ENCODE measurements at regions not wholly inside any gene's neighbourhood (a gene's known extent, or its start where the extent isn't known, plus 50 kb on each side); places are given as distances from the start of the nearest gene placed in this dataset.

DNA sequence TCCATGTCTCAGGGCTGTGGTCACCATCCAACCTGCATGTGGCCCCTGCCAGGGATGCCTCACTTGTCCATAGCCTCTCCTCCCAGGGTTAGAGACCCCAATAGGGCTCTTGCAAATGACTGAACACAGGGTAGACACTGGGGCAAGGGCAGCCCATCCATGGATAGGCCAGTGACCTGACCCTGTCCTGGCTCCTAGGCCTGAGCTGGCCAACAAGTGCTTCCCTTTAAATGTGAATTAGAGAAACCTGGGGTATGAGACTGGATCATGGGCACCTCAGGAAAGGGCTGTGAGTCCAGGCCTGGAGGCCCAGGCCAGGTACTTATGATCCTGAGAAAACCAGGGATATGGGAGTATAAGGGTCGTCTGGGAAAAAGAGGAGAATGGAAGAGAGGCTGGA is 64.5 kb downstream of the COPS8 start:
- DNase-seq = no peak

DNA sequence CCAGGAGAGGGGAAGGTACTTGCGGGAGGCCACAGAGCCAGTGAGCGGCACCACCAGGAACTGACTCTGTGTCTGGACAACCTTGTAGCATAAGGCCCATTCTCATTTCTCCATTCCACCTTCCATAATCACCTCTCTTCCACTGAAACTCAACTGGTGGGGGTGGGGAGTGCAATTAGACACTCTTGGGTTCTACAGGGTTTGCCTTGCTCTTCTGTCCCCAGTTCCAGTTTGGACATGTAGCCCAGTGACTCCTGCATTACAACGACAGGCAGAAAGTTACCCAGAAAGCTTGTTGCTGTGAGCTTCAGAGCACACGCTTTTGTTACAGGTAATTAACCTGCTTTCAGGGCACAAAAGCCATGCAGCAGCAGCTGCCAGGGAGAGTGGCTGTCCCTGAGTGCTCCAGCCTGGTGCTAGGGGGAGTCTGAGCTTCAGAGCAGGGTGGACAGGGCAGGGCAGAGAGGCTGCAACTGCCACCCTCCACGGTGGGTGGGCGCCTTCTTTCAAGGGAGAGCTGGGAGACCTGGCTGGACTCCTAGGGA is 65.2 kb downstream of the COPS8 start:
- no peak for DNase-seq

DNA sequence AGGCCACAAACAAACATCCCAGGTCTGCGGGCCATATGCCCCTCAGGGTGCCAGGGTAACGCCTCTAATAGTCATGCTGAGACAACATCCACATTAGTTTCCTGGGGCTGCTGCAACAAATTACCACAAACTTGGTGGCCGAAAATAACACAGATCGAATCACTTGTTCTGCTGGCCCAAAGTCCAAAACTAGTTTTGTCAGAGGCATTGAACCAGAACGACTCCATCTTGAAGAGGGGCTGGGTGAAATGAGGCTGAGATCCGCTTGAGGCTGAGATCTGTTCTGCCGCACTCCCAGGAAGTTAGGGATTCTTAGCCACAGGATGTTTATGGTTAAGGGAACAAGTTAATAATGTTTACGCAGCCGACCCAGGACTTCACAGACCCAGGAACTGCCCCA is 66.7 kb downstream of the COPS8 start:
- no peak for DNase-seq

DNA sequence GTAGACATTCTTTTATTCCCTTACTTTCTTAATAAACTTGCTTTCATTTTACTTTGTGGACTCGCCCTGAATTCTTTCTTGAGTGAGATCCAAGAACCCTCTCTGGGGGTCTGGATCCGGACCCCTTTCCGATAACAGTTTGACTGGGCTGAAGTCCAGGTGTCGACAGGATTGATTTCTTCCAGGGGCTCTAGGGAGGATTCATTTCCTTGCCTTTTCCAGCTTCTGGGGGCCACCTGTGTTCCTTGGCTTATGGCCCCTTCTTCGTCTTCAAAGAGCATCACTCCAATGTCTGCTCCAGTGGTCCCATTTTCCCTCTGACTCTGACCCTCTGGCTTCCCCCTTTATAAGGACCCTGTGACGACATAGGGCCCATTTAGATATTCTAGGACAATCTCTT is 67.5 kb downstream of the COPS8 start:
- no peak for DNase-seq

DNA sequence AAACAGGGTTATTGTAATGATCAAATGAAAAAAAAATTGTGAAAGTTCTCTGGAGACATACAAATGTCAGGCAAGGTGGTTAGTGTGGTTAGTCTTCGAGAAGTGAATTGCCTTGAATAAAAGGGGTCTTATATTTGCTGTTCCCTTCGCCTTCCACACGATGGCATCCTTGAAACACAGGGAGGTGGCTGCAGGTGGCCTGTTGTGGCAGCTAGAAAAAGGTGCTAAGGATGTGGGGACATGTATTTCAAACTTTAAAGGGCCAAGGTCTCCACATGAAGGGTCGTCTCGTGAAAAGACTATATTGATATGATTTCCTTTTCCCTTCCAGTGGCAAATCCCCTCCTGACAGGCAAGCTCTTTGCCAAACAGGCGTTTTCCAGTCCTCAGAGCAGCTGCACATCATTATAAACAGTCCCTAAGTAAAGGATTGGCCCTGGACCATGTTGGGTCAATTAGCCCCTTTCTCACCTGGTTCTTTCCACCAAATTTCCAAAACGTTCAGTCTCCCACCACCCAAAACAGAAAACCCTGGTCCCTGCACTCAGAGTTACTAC is 68.5 kb downstream of the COPS8 start:
- no peak for DNase-seq

DNA sequence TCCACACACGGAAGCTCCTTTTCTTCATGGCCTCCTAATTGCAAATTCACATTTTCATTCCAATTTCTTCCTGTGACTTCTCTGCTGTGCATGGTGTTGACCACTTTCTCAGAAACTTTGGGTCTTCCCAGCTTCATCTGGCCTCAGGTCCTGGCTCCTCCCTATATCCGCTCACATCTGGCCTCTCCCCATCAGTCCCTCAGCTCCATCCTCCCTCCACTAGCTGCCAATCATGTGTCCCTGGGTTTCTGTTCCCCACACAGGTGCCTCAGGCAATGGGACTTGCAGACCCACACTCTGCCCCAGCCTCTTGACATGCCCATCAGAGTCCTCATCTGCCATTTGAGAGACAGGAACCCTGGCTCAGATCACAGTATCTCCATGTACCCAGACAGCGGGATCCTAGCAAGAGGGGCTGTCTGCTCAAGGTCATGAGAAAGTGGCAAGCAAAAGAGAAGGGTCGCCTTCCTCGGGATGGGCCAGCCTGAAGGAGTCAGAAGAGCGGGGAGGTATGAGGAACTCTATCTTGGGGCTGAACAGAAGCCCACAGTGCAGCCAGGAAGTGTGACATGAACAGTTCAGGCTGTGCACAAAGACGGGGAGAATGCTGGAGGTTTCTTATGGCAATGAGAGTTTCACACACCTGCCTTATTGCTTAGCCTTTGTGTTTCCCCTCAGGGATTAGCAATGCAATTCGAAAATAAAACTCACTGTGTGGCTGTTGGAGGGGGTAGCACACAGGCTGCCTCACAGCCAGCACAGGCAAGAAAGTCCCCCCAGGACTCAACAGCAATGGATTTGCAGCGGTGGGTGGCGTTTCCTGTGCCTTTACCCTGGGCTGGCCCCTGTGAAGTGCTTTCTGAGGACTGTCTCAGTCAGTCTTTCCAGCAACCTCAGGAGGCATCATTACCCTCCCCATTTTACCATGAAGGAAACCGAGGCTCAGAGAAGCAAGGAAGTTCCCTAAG is 69.5 kb downstream of the COPS8 start:
- DNase-seq = no peak

DNA sequence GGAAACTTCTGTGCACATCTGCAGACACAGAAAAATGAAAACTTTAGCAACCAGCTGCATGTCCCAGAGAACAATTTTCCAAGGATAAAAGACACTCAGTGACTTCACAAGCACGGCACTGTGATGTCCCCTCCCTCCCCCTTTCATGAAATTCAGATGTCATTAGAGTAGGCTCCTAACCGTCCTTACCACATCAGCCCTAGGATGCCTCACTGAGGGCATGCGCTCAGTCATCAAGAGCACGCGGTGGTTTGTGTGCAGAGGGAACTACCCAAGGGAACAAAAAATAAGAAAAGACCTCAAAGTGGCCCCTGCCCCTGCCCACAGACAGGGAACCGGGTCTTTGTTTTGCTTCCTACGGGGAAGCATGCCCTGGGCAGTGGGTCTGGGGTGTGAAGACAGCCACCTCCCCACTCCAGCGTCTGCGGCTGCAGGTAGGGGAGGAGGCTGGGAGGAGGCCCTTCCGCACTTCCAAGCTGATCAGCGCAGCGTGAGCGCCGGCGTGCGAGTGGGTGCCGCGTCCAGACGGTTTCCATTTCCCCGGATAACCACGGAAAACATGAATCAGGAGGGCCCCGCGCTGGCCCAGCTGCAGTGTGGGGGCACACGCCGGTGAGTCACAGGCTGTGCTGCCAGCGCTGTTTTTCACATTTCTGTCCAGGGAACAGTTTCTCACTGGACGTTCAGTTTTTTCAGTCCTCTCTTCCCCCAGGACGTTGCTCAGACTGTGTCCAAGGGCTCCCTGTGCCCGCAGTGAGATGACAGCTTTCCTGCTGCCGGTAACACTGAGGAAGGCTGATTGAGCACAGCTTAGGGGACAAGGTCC is 70.6 kb downstream of the COPS8 start:
- DNase-seq = no peak

DNA sequence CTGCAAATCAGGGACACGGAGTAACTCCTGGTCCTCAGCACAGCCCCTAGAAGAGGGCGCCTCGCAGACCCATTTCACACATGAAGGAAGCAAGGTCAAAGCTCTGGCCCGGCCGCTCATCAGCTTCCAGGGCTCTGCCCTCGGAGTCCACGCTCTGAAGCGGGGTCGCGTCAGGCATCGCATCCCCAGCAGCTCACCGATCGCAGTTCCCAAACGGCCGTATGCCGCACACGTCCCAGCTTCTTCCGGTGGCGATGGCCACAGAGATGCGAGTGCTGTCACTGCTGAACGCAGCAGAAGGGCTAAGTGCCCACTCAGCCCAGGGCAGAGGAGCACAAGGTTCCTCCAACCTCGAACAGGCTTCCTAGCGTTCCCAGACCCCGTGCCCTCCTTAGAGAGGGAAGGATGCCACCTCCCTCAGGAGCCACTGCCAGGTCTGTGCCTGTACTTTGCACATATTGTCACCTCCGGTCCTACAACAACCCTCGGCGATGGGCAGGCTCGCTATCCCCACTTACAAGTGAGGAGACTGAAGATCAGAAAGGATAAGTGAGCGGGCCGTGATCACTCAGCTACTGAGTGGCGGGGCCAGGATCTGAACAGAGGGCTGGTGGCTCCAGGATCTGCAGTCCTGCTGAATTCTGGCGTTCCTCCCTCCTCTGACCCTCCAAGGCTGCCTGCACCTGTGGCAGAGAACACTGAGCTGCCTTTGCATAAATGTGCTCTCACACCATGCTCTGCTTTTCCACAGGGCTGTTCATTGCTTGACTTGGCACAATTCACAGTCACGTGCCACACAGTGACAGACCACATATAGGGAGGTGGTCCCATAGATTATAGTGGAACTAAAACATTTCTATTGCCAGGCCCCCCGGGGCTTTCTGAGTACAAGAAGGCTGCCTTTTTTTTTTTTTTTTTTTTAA is 71.4 kb downstream of the COPS8 start:
- no peak for DNase-seq

DNA sequence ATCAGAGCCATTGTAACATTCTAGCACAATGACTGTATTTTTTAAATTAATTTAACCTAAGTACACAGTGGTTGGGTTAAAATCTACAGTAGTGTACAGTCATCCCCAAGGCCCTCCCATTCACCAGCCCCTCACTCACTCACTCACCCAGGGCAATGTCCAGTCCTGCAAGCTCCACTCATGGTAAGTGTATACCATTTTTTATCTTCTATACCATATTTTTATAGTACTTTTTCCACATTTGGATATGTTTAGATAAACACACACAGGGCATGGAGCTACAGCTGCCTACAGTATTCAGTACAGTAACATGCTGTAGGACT is 72.1 kb downstream of the COPS8 start:
- no peak for DNase-seq

DNA sequence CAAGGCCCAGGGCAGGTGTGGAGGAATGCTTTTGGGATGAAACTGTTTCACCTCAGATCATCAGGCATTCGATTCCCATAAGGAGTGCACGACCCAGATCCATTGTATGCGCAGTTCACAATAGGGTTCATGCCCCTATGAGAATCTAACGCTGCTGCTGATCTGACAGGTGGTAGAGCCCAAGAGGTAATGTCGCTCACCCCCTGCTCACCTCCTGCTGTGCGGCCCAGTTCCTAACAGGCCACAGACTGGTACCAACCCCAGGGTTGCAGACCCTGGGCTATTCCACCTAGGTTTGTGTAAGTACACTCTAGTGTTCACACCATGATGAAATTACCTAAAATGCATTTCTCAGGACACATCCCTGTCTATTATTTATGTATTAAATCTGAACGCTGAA is 72.5 kb downstream of the COPS8 start:
- DNase-seq = no peak

DNA sequence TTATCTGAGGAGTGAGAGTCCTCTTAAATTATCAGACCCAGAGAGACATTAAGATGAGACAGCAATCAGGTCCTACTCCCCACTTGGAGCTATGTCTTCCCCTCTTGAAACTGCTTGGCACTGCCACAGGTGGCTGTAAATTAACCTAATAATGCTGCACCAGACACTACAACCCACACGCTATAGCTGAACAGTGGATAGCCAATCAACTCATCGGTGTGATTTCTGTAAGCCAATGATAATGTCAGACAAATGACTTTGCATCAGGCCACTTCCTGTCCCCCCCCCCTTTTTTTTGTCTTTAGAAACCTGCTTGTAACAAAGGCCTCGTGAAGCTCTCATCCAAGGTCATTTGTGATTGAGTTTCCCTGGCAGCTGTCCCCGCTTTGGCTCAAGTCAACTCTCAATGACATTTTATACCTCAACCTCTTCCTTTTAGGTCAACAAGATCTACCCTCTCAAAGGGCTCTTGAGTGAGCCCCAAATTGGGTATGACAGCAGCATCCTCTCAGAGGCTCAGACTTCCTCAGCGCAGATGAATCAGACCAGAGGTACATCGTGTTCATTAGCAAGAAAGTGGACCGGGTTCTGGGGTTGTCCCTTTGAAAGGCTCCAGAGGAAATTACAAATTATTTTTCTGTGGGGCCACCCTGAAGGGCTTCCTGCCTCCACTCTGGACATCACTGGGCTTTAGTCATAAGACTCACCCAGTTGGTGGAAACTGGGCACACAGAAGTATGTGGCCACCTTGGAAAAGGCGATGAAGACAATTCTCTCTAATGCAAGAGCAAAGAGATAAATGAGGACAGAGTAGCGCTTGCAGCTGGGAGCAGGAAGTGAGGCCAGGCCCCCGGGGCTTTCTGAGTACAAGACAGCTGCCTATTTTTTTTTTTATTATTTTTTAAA is 73.6 kb downstream of the COPS8 start:
- DNase-seq = no peak

DNA sequence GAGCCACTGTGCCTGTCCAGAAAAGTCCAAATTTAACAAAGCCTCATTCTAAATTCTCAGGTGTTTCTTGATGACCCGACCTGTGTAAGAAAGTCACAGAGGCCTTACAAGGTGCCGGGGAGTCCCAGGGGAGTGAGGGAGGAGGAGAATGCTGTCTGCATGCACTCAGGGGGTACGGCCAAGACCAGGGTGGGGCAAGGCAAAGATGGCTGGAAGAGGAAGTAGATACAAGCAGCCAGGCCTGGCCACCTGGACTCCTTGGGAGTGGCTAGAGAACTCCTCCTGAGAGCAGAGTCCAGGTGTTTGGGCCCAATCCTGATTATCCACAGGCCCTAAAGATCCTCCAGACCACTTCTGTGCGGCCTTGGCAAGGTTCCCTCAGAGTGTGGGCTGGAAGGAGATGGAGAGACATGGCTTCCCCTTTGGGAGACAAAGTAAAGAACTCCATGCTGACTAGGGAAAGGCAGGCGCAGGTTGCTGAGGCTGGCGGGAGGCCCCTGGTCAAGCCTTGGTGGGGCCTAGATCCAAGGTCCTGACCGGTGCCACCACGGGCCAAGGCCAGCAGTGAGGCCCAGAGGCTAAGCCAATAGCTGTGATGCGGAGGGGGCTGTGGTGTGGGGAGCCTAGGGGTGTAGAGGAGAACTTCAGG is 74.7 kb downstream of the COPS8 start:
- no peak for DNase-seq

DNA sequence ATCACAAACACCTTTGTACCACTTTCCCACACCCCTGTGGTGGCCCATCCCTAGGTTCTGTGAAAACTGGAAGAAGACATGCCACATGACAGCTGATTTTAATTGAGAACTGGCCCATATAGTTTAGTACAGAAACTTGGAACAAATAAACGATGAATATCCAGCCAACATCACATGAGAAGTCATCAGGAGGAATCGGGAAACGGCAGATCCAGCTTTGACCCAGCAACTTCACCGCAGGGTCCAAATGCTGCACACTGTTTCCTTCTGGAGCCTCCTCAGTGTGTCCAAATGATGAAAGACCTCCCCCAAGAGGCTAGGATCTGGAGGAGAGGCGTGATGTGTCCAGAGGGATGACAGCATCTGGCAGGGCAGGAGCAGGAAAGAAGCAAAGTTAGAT is 75.5 kb downstream of the COPS8 start:
- DNase-seq = no peak

DNA sequence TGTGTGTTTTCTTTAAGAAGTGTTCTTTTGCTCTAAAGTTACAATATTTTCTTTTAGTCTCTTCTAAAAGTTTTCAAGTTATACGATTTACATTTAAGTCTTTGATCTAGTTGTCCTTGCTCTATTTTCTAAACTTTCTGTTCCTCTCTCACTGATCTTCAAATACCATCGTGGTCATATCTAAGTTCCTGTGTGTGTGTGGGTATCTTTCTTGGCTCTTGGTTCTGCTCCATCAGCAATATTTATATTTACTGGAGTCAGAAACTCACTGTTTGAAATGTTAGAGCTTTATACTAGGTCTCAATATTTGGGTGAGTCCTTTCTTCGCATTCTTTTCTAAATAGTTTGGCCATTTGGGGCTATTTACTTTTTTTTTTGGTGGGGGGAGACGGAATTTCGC is 77.3 kb downstream of the COPS8 start:
- no peak for DNase-seq

DNA sequence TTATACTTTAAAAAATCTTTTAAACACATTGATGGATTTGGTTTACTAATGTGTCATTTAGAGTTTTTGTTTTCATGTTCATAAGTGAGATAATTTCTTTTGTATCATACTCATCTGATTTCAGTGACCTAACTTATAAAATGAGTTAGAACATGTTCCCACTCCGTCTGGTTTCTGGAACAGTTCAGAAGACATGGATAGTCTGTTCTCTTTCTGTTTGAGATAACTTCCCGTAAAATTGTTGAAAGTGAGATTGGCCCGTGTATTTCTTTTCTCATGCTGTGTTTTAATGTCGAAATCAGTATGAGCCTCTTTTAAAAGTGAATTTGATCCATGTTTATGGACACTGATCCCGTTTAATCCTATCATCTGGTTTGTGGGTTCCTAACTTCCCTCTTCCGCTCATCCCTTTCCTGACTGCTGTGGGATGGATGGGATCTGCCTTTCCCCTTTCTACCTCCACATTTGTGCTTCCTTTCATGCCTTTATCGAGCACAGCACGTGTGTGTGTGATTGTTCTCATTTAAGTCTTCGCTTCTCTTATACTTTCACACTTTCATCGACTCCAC is 78.9 kb downstream of the COPS8 start:
- no peak for DNase-seq

DNA sequence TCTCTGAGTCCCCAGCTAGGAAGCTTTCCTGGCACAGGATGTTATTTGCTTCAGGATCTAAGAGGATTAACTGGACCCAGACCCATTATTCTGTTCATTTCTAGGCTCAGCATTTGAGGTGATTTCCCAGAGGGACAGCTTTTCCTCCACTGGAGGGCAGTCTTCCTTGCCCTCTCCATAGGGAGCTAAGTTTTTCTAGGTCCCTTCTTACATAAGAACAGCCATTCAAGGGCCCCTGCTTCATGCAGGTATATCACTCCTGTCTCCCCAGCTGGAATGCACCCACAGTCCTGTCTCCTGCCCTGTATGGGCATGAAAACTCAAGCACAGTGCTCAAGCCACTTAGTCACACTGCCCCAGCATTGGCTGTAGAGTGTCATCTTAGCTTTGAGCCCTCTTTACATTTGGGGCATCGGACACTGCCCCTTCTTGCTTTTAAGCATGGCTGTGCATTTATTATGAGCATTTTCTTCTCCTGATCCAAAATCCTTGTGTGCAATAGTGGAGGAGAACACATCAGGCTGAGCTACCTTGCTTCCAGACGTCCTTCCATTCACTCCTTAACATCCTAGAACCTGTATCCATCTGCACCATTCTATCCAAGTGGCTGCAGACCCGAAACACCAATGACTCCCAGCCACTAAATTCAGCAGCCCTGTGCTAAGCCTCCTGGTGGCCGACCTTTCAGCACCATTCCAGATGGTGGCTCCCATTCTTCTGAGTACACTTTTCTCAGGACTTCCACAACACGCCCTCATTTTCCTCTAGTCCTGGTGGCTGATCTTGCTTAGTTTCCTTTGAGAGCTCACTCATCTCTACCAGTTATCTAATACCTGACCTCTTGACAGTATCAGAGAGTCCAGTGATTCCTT is 80.0 kb downstream of the COPS8 start:
- no peak for DNase-seq

DNA sequence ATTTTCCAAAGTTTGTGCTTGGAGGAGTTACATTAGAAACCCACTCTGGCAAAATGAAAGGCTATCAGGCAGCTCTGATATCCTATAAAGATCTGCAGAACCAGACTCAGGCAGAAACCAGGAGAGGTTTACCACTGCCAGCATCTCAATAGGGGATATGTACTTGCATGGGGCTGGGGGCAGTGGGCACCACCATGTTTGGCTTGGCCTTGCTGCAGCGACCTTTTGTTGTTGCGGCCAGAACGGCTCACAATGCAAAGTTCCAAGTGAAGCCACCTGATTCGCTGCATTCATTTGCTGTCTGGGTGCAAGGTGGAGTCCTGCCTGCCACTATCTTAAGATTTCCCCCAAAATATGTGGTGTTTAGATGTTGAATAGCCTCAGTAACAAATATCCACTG is 81.3 kb downstream of the COPS8 start:
- no peak for DNase-seq

DNA sequence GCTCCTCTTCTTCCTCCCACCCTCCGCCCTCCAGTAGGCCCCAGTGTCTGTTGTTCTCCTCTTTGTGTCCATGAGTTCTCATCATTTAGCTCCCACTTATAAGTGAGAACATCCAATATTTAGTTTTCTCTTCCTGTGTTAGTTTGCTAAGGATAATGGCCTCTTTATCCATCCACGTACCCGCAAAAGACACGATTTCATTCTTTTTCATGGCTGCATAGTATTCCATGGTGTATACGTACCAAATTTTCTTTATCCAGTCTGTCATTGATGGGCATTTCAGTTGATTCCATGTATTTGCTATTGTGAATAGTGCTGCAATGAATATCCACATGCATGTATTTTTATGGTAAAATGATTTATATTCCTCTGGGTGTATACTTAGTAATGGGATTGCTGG is 82.2 kb downstream of the COPS8 start:
- no peak for DNase-seq

DNA sequence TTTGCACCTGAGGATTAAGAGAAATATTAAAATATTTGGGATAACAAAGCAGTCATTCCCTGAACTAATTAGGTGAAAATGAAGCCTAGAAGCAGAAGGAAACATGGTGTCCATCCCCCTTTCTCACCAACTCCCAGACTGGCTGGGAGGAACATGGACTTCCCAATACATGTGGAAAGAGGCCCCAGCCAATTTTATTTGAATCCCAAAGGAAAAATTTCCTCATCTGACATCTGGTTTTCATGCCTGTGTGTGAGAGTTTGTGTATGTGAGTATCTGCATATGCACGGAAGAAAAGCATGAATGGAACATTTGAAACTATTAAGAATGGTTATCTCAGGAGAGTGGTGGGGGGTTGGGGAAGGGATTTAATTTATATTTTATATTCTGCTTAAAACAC is 84.3 kb downstream of the COPS8 start:
- no peak for DNase-seq

DNA sequence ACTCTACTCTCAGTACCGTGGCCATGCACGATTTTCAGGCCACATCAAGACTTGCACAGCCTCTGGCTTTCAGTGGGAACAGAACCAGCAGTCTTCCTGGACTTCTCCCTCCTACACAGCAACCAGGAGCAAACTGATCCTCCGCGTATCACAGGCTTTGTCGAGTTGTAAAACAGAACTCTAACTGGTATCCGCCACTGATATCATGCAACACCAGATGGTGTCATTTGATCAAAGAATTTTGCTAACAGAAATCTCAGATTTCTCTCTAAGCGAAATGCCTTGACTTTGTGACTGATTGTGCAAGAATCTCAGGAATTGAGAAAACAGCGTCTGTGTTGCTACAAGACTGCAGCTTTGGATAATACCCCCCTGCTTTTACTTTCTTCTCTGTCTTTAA is 85.7 kb downstream of the COPS8 start:
- DNase-seq = no peak

Data from 8988T (cell line).